ENCODE measurements at regions not wholly inside any gene's neighbourhood (a gene's known extent, or its start where the extent isn't known, plus 50 kb on each side); places are given as distances from the start of the nearest gene placed in this dataset.
"Not testable (repeated sequence)": the region's sequence is repeated elsewhere in the genome, so short reads cannot be mapped to it uniquely, and the experiment has no call there.

GRCh38 chr17:69672924-69673323 lies 258.4 kb downstream of the MAP2K6 start:
- DNase-seq (ENCODE audit: low spot score): no peak

GRCh38 chr17:69677130-69677529 lies 262.6 kb downstream of the MAP2K6 start:
- no peak for DNase-seq (ENCODE audit: low spot score)

GRCh38 chr17:69678206-69678605 lies 263.7 kb downstream of the MAP2K6 start:
- no peak for DNase-seq (ENCODE audit: low spot score)

- DNase-seq (ENCODE audit: low spot score): no peak
Measured at GRCh38 chr17:69679829-69680228, 265.3 kb downstream of the MAP2K6 start.

- DNase-seq (ENCODE audit: low spot score): no peak
Measured at GRCh38 chr17:69684251-69684650, 269.8 kb downstream of the MAP2K6 start.

GRCh38 chr17:69685150-69685549 lies 270.7 kb downstream of the MAP2K6 start:
- DNase-seq (ENCODE audit: low spot score): not testable (repeated sequence)

GRCh38 chr17:69690531-69690930 lies 276.0 kb downstream of the MAP2K6 start:
- DNase-seq (ENCODE audit: low spot score): no peak

GRCh38 chr17:69692171-69692570 lies 277.7 kb downstream of the MAP2K6 start:
- DNase-seq (ENCODE audit: low spot score): no peak

GRCh38 chr17:69695646-69696045 lies 281.1 kb downstream of the MAP2K6 start:
- DNase-seq (ENCODE audit: low spot score): no peak

GRCh38 chr17:69696650-69697049 lies 282.2 kb downstream of the MAP2K6 start:
- DNase-seq (ENCODE audit: low spot score): no peak

GRCh38 chr17:69698352-69698751 lies 283.9 kb downstream of the MAP2K6 start:
- DNase-seq (ENCODE audit: low spot score): not testable (repeated sequence)

GRCh38 chr17:69702078-69702477 lies 287.6 kb downstream of the MAP2K6 start:
- DNase-seq (ENCODE audit: low spot score): no peak

- DNase-seq (ENCODE audit: low spot score): no peak
Measured at GRCh38 chr17:69703751-69704150, 289.3 kb downstream of the MAP2K6 start.

GRCh38 chr17:69704935-69705334 lies 290.4 kb downstream of the MAP2K6 start:
- no peak for DNase-seq (ENCODE audit: low spot score)

- DNase-seq (ENCODE audit: low spot score): no peak
Measured at GRCh38 chr17:69706127-69706526, 291.6 kb downstream of the MAP2K6 start.

GRCh38 chr17:69709441-69709840 lies 294.9 kb downstream of the MAP2K6 start:
- no peak for DNase-seq (ENCODE audit: low spot score)

- no peak for DNase-seq (ENCODE audit: low spot score)
Measured at GRCh38 chr17:69710926-69711325, 296.4 kb downstream of the MAP2K6 start.

- no peak for DNase-seq (ENCODE audit: low spot score)
Measured at GRCh38 chr17:69711541-69711940, 297.0 kb downstream of the MAP2K6 start.

- no peak for DNase-seq (ENCODE audit: low spot score)
Measured at GRCh38 chr17:69712801-69713311, 298.4 kb downstream of the MAP2K6 start.

GRCh38 chr17:69713815-69714214 lies 299.3 kb downstream of the MAP2K6 start:
- no peak for DNase-seq (ENCODE audit: low spot score)

GRCh38 chr17:69714669-69715068 lies 300.2 kb downstream of the MAP2K6 start:
- DNase-seq (ENCODE audit: low spot score): no peak

GRCh38 chr17:69715656-69716055 lies 301.2 kb downstream of the MAP2K6 start:
- DNase-seq (ENCODE audit: low spot score): no peak

- no peak for DNase-seq (ENCODE audit: low spot score)
Measured at GRCh38 chr17:69716556-69716955, 302.1 kb downstream of the MAP2K6 start.

- no peak for DNase-seq (ENCODE audit: low spot score)
Measured at GRCh38 chr17:69717214-69717613, 302.7 kb downstream of the MAP2K6 start.

- no peak for DNase-seq (ENCODE audit: low spot score)
Measured at GRCh38 chr17:69717819-69718218, 303.3 kb downstream of the MAP2K6 start.
